ENCODE measurements at regions not wholly inside any gene's neighbourhood (a gene's known extent, or its start where the extent isn't known, plus 50 kb on each side); places are given as distances from the start of the nearest gene placed in this dataset.
"Not testable (repeated sequence)": the region's sequence is repeated elsewhere in the genome, so short reads cannot be mapped to it uniquely, and the experiment has no call there.

DNA sequence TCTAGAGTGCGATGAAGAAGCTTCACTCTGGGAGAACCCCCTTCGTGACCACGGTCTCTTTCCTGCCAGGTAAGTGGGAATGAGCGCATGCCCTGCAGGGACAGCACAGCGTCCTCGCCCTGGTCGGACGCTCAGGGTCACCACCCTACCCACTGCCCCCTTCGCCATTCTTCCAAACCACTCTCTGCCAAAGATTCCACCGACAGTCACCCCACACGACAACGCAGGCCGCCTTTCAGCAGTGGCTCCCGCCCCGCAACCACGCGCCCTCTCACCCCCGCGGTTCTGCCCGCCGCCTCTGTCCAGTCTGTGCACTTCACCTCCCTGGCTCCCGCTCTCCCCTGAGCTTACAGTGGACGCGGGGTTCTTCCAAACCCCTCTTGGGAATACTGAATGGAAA, 82.3 kb upstream of the FCGR1A start:
- not testable (repeated sequence) for DNase-seq (ENCODE audit: low read depth in 3 of 3, low spot score in 1 of 3)

DNA sequence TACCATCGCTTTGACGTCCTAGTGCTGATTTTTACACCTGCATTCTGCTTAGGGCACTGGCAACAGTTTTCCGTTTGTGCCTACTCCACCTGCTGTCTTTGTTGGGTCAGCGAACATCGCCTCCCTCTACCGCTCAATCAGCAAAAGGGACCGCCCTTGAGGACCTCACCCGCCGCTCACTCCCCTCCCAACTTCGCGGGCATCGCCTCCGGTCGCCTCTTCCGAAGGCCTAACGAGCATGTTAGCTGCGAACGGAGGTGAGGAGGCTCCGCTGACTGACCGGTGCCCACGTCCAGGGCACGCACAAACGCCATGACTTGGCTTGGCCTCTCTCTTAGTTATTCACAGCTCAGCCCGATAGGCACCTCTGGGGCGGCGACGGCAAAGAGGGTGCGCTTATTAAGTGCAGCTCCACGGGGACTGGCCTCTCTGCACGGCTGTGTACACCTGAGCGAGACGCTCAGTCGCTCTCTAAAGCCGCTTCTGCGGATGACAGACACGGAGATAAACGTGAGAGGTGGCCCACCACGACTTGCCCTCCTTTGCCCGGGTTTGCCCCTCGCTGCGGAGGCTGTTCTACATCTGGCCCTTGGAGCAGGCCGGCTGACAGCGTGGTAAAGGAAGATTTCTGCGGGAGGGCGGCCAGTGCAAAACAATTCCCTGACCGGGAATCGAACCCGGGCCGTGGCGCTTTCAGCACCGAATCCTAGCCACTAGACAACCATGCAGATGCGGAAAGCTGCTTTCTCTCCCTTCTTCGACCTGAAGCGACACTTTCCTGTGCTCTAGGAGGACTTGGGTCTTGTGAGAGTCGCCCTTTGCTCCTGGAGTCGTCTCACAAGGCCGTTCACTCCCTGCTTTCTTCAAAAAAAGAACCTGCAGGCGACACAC, 81.6 kb upstream of the FCGR1A start:
- DNase-seq (ENCODE audit: low read depth in 3 of 3, low spot score in 1 of 3) = not testable (repeated sequence)

DNA sequence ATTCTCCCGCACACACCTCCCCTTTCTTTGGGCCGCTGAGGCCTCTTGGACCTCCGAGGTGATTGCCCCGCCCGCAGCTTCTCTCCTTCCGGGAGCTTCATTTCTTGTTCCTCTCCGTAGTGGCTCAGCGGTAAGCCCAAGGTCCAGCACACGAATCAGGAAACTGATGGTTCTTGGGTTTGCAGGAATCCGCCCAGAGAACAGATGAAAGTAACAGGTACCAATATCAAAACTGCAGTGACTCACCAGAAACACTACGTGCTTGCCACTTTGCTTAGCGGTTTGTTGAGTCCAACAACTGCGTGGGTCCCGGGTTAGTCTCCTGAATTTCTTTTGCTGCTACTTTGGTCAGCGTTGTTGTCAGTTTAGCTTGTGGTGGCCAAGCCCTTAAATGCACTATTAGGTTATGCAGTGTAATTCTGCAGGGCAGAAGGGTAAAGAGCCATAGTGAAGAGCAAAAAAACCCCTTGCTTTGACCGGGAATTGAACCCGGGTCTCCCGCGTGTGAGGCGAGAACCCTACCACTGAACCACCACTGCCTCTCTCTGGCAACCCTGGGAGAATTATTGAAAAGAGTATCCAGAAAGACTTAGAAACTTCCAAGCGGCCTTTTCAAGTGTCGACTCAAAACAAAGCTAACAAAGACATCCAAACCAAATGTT, 74.2 kb upstream of the FCGR1A start:
- peak in 2 of 3 donors; percentile 31 to 47 for DNase-seq (ENCODE audit: low read depth in 3 of 3, low spot score in 1 of 3)

DNA sequence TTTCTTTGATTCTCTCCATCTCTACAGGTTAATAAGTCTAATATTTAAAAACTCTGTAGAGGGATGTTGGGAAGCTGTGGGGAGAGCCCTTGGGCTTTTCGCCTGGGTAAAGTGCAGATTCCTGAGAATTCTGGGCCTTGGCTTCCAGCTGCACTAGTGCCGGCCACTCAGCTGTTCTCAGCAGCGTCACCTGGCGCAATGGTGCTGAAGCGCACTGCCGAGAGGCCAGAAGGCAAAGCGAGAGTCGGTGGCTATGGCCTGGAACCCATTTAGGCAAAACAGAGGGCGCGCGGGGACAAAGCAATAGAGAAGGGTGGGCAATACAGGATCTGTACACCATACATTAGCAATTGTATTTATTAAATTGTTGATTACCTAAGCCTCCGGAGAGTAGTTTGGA, 70.8 kb upstream of the FCGR1A start:
- not testable (repeated sequence) for DNase-seq (ENCODE audit: low read depth in 3 of 3, low spot score in 1 of 3)

DNA sequence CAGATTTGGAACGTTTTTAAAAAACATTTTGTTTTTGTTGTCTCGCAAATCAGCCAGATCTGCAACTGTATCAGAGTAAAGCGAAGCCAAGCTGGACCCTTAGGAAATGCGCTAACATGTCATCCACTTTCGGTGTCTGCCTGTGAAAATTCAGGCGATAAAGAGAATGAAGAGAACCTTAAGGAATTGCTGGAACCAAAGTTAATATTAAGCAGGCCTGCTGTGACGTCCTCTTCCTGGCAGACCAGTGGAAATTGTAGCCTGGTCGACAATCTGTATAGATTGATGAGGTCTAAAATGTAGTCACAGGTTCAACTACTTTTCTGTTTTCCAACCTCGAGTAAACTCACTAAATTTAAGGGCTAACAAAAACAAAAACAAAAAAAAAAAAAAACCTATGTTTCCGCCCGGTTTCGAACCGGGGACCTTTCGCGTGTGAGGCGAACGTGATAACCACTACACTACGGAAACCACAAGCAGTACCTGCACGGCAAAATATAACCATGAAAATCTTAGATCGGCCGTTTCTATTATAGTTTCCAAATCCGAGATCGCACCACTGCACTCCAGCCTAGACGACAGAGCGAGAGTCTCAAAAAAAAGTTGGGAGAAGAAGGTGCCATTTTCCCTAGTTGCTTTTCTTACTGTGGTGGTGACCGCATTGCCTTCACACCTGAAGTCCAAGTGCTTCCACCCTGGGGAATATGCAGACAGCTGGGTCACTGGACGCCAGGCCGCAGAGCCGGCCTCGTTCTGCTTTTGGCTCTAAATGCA, 70.2 kb upstream of the FCGR1A start:
- DNase-seq (ENCODE audit: low read depth in 3 of 3, low spot score in 1 of 3) = peak in 1 of 3 donors; percentile 26

DNA sequence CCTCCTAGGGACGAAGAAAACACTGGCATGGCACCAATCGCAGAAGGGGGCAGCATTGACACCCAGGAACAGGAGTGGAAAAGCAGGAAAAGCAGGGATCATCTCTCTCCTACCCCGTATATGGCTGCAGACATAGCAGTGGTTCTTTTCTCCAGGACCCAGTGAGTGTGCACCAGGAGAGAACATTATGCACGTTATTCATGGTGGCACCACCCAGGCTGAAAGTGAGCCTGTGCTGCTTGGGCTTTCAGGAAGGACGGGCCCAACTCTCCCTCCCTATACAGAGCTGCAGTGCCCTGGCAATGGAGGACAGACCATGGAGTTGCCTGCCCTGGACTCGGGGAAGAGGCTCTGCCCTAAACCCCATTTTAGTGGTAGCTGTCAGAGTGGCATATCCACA, 69.0 kb upstream of the FCGR1A start:
- DNase-seq (ENCODE audit: low read depth in 3 of 3, low spot score in 1 of 3) = not testable (repeated sequence)

DNA sequence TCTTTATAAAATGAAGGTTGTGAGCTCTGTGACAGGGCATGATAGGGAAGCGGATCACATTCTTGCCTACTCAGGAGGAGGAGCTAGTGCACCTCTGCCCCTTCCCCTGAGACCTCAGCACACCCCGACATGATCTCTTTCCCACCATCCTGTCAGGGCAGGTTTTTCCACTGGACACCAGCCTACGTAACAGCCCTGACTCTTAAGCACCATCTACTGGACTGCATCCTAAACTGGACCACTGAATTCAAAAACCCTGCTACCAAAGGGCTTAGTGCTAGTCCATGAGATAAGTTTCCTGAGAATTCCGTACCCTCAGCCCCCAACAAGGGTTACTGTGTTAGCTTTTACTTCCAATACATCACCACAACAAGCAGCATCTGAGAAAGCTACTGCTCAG, 68.5 kb upstream of the FCGR1A start:
- DNase-seq (ENCODE audit: low read depth in 3 of 3, low spot score in 1 of 3) = not testable (repeated sequence)

DNA sequence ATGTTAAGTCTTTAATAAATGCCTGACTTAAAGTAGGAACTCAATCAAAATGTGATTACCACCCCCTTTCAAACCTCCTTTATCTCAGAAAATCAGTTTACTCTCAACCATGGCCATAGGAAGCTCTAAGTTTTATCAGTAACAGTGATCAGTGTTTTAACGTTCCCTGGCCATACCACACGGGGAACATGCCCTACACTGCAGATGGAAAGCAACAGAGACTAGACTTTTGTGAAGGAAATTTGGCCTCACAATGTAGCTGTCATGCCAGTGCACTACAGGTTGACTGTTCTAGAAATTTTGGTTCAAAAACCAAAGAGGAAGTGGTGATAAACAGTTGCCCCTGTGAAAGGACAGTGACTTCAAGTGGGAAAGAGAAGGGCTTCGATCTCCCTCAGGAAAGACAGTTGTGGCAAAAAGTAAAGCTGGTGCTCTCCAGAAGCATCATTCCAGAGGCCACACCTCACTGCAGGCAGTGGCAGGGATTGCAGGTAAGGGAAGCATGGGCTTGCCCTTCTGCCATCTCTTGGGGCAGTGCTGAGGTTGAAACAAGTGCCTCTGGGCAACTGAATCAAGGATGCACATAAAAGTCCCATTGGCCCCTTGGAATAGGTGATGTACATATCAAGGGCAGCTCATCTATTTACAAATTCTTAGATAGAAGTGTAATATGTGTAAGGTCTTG, 57.7 kb upstream of the FCGR1A start:
- not testable (repeated sequence) for DNase-seq (ENCODE audit: low read depth in 3 of 3, low spot score in 1 of 3)

DNA sequence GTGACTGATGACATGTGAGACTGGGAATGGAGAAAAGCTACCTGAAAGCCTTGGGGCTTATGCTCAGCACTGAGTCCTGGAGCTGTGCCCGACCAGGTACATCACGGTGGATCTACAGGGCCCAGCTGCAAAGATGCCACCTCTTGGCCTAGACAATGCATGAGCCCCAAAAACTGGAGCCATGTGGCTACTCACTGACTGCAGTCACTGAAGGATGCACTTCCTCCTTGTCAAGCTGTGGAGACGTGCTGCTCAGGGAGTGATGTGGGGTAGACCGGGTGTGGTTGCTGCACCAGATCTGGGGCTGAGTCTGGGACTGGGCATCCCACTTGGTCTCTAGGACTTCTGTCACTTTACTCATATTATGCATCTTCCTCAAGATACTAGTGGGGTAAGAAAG, 55.8 kb upstream of the FCGR1A start:
- DNase-seq (ENCODE audit: low read depth in 3 of 3, low spot score in 1 of 3) = not testable (repeated sequence)

DNA sequence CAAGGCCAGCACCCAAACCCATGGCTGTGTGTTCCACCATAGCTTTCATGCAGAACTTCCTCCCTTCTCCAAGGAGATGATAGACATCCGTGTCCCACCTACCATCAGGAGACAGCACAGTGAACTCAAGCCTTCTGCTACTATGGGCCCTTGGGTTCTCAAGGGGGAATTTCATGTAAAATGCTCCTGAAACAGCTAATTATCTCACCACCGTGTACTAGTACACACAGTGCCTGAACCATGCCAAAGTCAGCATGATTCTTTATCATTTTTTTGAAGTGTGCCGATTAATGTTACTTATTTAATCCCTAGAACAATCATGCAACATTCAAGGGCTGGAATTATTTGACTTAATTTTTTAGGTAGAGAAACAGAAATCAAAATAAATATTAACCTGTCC, 53.9 kb upstream of the FCGR1A start:
- not testable (repeated sequence) for DNase-seq (ENCODE audit: low read depth in 3 of 3, low spot score in 1 of 3)

Measured in stimulated activated CD4-positive, alpha-beta T cell treated with anti-CD3 and anti-CD28 coated beads, TNF-alpha, amount 100 ng/mL, for 1 hour (primary cell).